ENCODE measurements at regions not wholly inside any gene's neighbourhood (a gene's known extent, or its start where the extent isn't known, plus 50 kb on each side); places are given as distances from the start of the nearest gene placed in this dataset.

GRCh38 chr6:11307226-11307625, 74.8 kb upstream of the NEDD9 start:
- Histone ChIP-seq H2BK20ac (ENCODE audit: low read depth, low read length) (no peak overlapping the region), H2BK120ac (ENCODE audit: low read depth, low read length) (no peak overlapping the region), H2BK15ac (ENCODE audit: low read depth, low read length) (no peak overlapping the region), H2BK5ac (ENCODE audit: low read depth, low read length, poor library complexity, severe bottlenecking) (no peak overlapping the region), H3K9me3 (ENCODE audit: control insufficient read depth, insufficient read depth, low read length) (no peaks in the 10 kb centered on the region), H3K4me1 (ENCODE audit: control insufficient read depth, insufficient read depth, low read length) (peaks cover 3% of the 10 kb centered on the region; the same call in 1 of the 2 replicates), H3K27ac (ENCODE audit: insufficient read depth, low read length) (no peak overlapping the region), H3K27me3 (ENCODE audit: control insufficient read depth, insufficient read depth, low read length) (no peaks in the 10 kb centered on the region), H3K36me3 (ENCODE audit: control insufficient read depth, insufficient read depth, low read length) (no peaks in the 10 kb centered on the region), H3K4ac (ENCODE audit: low read depth, low read length) (no peak overlapping the region), H4K91ac (ENCODE audit: insufficient read depth, low read depth, low read length) (no peak overlapping the region), H2AK5ac (ENCODE audit: low read depth, low read length) (no peak overlapping the region), H3K18ac (ENCODE audit: low read depth, low read length) (no peak overlapping the region), H3K23ac (ENCODE audit: low read depth, low read length) (no peak overlapping the region), H3K14ac (replicated peaks; ENCODE audit: low read depth, low read length) (no peak overlapping the region), H3K4me3 (ENCODE audit: insufficient read depth, low read depth, low read length) (no peak overlapping the region), H3K9me1 (ENCODE audit: insufficient read depth, low read length) (no peaks in the 10 kb centered on the region), H3K79me1 (ENCODE audit: low read depth in 1 of 2, low read length in 2 of 2) (no peaks in the 10 kb centered on the region), H4K8ac (ENCODE audit: low read depth in 2 of 2, low read length in 2 of 2) (no peak overlapping the region), H2AK9ac (replicated peaks; ENCODE audit: low read depth, low read length, poor library complexity) (peak overlapping the region; percentile 25), H4K5ac (ENCODE audit: low read depth, low read length) (no peak overlapping the region), H3K4me2 (ENCODE audit: low read depth, low read length) (no peak overlapping the region), H3K56ac (ENCODE audit: extremely low read depth, insufficient read depth, low read length) (no peak overlapping the region), H4K20me1 (ENCODE audit: insufficient read depth, low read length) (no peaks in the 10 kb centered on the region), H2AFZ (replicated peaks; ENCODE audit: low read length, poor library complexity) (no peak overlapping the region), H3K9ac (ENCODE audit: low read depth, low read length) (no peak overlapping the region)
- no TSS peak for BruUV-seq (replicated peaks)
- dilution Hi-C loops (cut with HindIII; ENCODE audit: low sequenced_read_pairs, unreplicated experiment) = no loop called here
- in situ Hi-C loops (cut with MboI; ENCODE audit: low sequenced_read_pairs) = no loop called here
- DNase-seq (no peak), ATAC-seq (ENCODE audit: low read depth) (no peak)
- 100% methylated on average over 1 of the region's 3 CpGs; no CpG with 5 or more reads in 1 of the 2 experiments for WGBS, 2 experiments (ENCODE audit: extremely low coverage in 2 of 2, insufficient read length in 1 of 2)
- intact Hi-C loops (cut with micrococcal nuclease) = no loop called here
- TF ChIP-seq BHLHE40 (IDR thresholded peaks at IDR 0.05; ENCODE audit: low read depth, low read length) (no peak), RCOR1 (IDR thresholded peaks at IDR 0.05; ENCODE audit: insufficient replicate concordance, low read length) (no peak), ELK1 (IDR thresholded peaks at IDR 0.05; ENCODE audit: borderline replicate concordance, low read depth, low read length) (no peak), POLR2A (IDR thresholded peaks at IDR 0.05; ENCODE audit: low read depth, low read length) (no peak), USF2 (IDR thresholded peaks at IDR 0.05; ENCODE audit: low read depth, low read length) (no peak), MXI1 (IDR thresholded peaks at IDR 0.05; ENCODE audit: borderline replicate concordance, low read depth, low read length) (no peak), MAZ (IDR thresholded peaks at IDR 0.05; ENCODE audit: borderline replicate concordance, low read depth, low read length) (no peak), CEBPB (IDR thresholded peaks at IDR 0.05; ENCODE audit: low read depth, low read length) (no peak), RFX5 (IDR thresholded peaks at IDR 0.05; ENCODE audit: low read depth, low read length) (no peak), RAD21 (IDR thresholded peaks at IDR 0.05; ENCODE audit: low read length) (no peak), FOS (IDR thresholded peaks at IDR 0.05; ENCODE audit: low read depth, low read length) (no peak), MAFK (IDR thresholded peaks at IDR 0.05; ENCODE audit: low read depth, low read length) (no peak), CHD1 (IDR thresholded peaks at IDR 0.05; ENCODE audit: low read depth, low read length) (no peak), CTCF (conservative IDR thresholded peaks at IDR 0.05; ENCODE audit: low read depth, low read length) (no peak), NFE2L2 (IDR thresholded peaks at IDR 0.05; ENCODE audit: low read depth, low read length) (no peak), SMC3 (IDR thresholded peaks at IDR 0.05; ENCODE audit: low read depth, low read length) (no peak)
- ChIA-PET POLR2A (ENCODE audit: unreplicated experiment) (no interaction called here), CTCF (interaction anchor here (1.0 kb wide), 1 partner anchor 15 kb away, joined by 3 read pairs; no protein-coding TSS in a partner anchor)
